Natural killer cell (primary cell): ENCODE measurements at regions not wholly inside any gene's neighbourhood (a gene's known extent, or its start where the extent isn't known, plus 50 kb on each side); places are given as distances from the start of the nearest gene placed in this dataset.

ENCODE experiments used
- ATAC-seq, 3 donors: fragments of 150-1000 bp in 2 of 3; fragments of 200-7000 bp in 1 of 3; cut with Tn5 transposase; 1 replicate in 1 of 3; 2 replicates in 2 of 3; pipeline ENCODE4 v1.10.0; 2021; ENCODE audit warnings: mild to moderate bottlenecking in 2 of 3, moderate library complexity in 2 of 3
- DNase-seq, 2 donors: peaks; one replicate each; pipeline versions ENCODE4 v3.0.0 to v3.0.0-alpha.2; 2013 to 2021; ENCODE audit warnings: mixed read lengths in 1 of 2
- H3K27ac ChIP-seq: one replicate; pipeline ENCODE4 v1.5.1; 2013; ENCODE audit warnings: mild to moderate bottlenecking, low read length
- H3K27me3 ChIP-seq: one replicate; pipeline ENCODE4 v1.6.1; 2013; ENCODE audit warnings: low read length; ENCODE audit not compliant: control insufficient read depth, insufficient read depth
- H3K36me3 ChIP-seq: one replicate; pipeline ENCODE4 v1.6.1; 2013; ENCODE audit warnings: low read length; ENCODE audit not compliant: control insufficient read depth, insufficient read depth
- H3K4me1 ChIP-seq: one replicate; pipeline ENCODE4 v1.6.1; 2013; ENCODE audit warnings: low read length; ENCODE audit not compliant: control insufficient read depth, insufficient read depth
- H3K4me3 ChIP-seq: one replicate; pipeline ENCODE4 v1.5.1; 2013; ENCODE audit warnings: low read length
- H3K9me3 ChIP-seq: one replicate; pipeline ENCODE4 v1.6.1; 2013; ENCODE audit warnings: low read length; ENCODE audit not compliant: control insufficient read depth, insufficient read depth
- H3K27ac Mint-ChIP-seq, 2 donors: one replicate each; pipeline ENCODE4 v1.8.0; 2022; ENCODE audit warnings: mild to moderate bottlenecking in 2 of 2, mixed read lengths in 2 of 2, moderate library complexity in 1 of 2
- H3K27me3 Mint-ChIP-seq, 2 donors: one replicate each; pipeline ENCODE4 v1.8.0; 2022; ENCODE audit warnings: low read depth in 2 of 2, mixed read lengths in 2 of 2
- H3K36me3 Mint-ChIP-seq: one replicate; pipeline ENCODE4 v1.8.0; 2022; ENCODE audit warnings: mixed read lengths
- H3K4me1 Mint-ChIP-seq, 2 donors: one replicate each; pipeline ENCODE4 v1.8.0; 2022; ENCODE audit warnings: mixed read lengths in 2 of 2
- H3K4me3 Mint-ChIP-seq: one replicate; pipeline ENCODE4 v1.8.0; 2022; ENCODE audit warnings: mild to moderate bottlenecking, moderate library complexity, mixed read lengths
- H3K9me3 Mint-ChIP-seq, 2 donors: one replicate each; pipeline ENCODE4 v1.8.0; 2022; ENCODE audit warnings: mixed read lengths in 2 of 2
- CTCF ChIP-seq: fragments of 200-600 bp; IDR thresholded peaks from one replicate; pipeline ENCODE4 v1.8.0; 2022; ENCODE audit warnings: antibody characterized with exemption
- WGBS: methylation state at CpG from one replicate; pipeline ENCODE4 v1.1.7; 2013; ENCODE audit warnings: missing lambda C conversion rate; ENCODE audit not compliant: insufficient coverage; 5-methylcytosine and 5-hydroxymethylcytosine counted together
- intact Hi-C: fragments of 100-400 bp; cut with micrococcal nuclease; formaldehyde crosslinking; loops from one replicate; pipeline ENCODE4 v1.14.2; 2022

GRCh38 chr12:47323802-47324201 is 244.0 kb upstream of the AMIGO2 start:
- Histone ChIP-seq H3K4me1 (peaks cover 4% of the 10 kb centered on the region), H3K27me3 (no peaks in the 10 kb centered on the region), H3K4me3 (no peak overlapping the region), H3K9me3 (no peaks in the 10 kb centered on the region), H3K27ac (no peak overlapping the region), H3K36me3 (no peaks in the 10 kb centered on the region)
- WGBS = no CpG with 5 or more reads among the region's 2 CpGs
- Mint-ChIP-seq H3K27ac (no peak overlapping the region), H3K4me1 (peaks cover 17 to 19% of the 10 kb centered on the region in 2 donors), H3K36me3 (no peaks in the 10 kb centered on the region), H3K27me3 (no peaks in the 10 kb centered on the region), H3K4me3 (no peak overlapping the region), H3K9me3 (no peaks in the 10 kb centered on the region)
- intact Hi-C loops = no loop called here
- no peak for TF ChIP-seq CTCF
- DNase-seq (no peak), ATAC-seq (no peak)

GRCh38 chr12:47321436-47321835 is 241.7 kb upstream of the AMIGO2 start:
- no peaks in the 10 kb centered on the region for H3K9me3 ChIP-seq
- H3K36me3 ChIP-seq = no peaks in the 10 kb centered on the region
- DNase-seq (no peak), ATAC-seq (no peak)
- intact Hi-C loops = no loop called here
- no peak for TF ChIP-seq CTCF
- H3K27me3 ChIP-seq = no peaks in the 10 kb centered on the region
- Mint-ChIP-seq H3K9me3 (no peaks in the 10 kb centered on the region), H3K4me3 (no peak overlapping the region), H3K4me1 (peaks cover 19 to 24% of the 10 kb centered on the region in 2 donors), H3K27ac (no peak overlapping the region), H3K36me3 (no peaks in the 10 kb centered on the region), H3K27me3 (no peaks in the 10 kb centered on the region)
- WGBS = 90% methylated on average over 1 of the region's 2 CpGs
- no peak overlapping the region for H3K4me3 ChIP-seq
- H3K4me1 ChIP-seq = peaks cover 18% of the 10 kb centered on the region
- H3K27ac ChIP-seq = no peak overlapping the region

- Histone ChIP-seq H3K27me3 (no peaks in the 10 kb centered on the region), H3K4me3 (no peak overlapping the region), H3K36me3 (no peaks in the 10 kb centered on the region), H3K4me1 (peaks cover 18% of the 10 kb centered on the region), H3K9me3 (no peaks in the 10 kb centered on the region), H3K27ac (peak overlapping the region; percentile 27)
- intact Hi-C loops = loop anchor here (5.0 kb wide), 2 partner anchors 42 to 73 kb away; no protein-coding TSS in a partner anchor
- WGBS = 96% methylated on average over 1 of the region's 1 CpG
- peaks cover 19 to 24% of the 10 kb centered on the region in 2 donors for H3K4me1 Mint-ChIP-seq
- no peaks in the 10 kb centered on the region for H3K36me3 Mint-ChIP-seq
- peak overlapping the region; percentile 59 to 83 for H3K27ac Mint-ChIP-seq
- TF ChIP-seq CTCF = no peak
- no peak overlapping the region for H3K4me3 Mint-ChIP-seq
- H3K27me3 Mint-ChIP-seq = no peaks in the 10 kb centered on the region
- ATAC-seq (no peak), DNase-seq (no peak)
- no peaks in the 10 kb centered on the region for H3K9me3 Mint-ChIP-seq
These were observed 240.0 kb upstream of the AMIGO2 start for GRCh38 chr12:47319746-47320145.

GRCh38 chr12:47318963-47319362 is 239.2 kb upstream of the AMIGO2 start:
- Histone ChIP-seq H3K9me3 (no peaks in the 10 kb centered on the region), H3K4me1 (peaks cover 18% of the 10 kb centered on the region), H3K36me3 (no peaks in the 10 kb centered on the region), H3K27me3 (no peaks in the 10 kb centered on the region), H3K4me3 (no peak overlapping the region), H3K27ac (no peak overlapping the region)
- Mint-ChIP-seq H3K36me3 (no peaks in the 10 kb centered on the region), H3K27ac (peak overlapping the region; percentile 59 to 83), H3K4me3 (no peak overlapping the region), H3K27me3 (no peaks in the 10 kb centered on the region), H3K9me3 (no peaks in the 10 kb centered on the region), H3K4me1 (peaks cover 19 to 24% of the 10 kb centered on the region in 2 donors)
- peak in 2 of 3 donors; percentile 46 to 49 for ATAC-seq
- intact Hi-C loops = loop anchor here (5.0 kb wide), 2 partner anchors 42 to 73 kb away; no protein-coding TSS in a partner anchor
- peak in 1 of 2 donors; percentile 46 for DNase-seq
- WGBS = 51% methylated on average over 3 of the region's 4 CpGs
- TF ChIP-seq CTCF = no peak
